ENCODE measurements at regions not wholly inside any gene's neighbourhood (a gene's known extent, or its start where the extent isn't known, plus 50 kb on each side); places are given as distances from the start of the nearest gene placed in this dataset.

GRCh38 chr10:36129051-36129450, 487.0 kb upstream of the FZD8 start:
- H3K4me1 ChIP-seq (ENCODE audit: low read depth, poor library complexity, severe bottlenecking) = no peaks in the 10 kb centered on the region
- no peaks in the 10 kb centered on the region for H4K20me1 ChIP-seq (ENCODE audit: insufficient read depth)
- no peaks in the 10 kb centered on the region for H3K27me3 ChIP-seq (ENCODE audit: insufficient read depth, low read depth)
- H3K4me3 ChIP-seq (IDR thresholded peaks at IDR 0.05; ENCODE audit: insufficient read depth, low read depth, low read length) = no peak overlapping the region
- H3K79me2 ChIP-seq (ENCODE audit: insufficient read depth, low read depth) = no peaks in the 10 kb centered on the region
- no peak for TF ChIP-seq CTCF (conservative IDR thresholded peaks at IDR 0.05; ENCODE audit: low read depth, low read length)
- no peak overlapping the region for H3K9ac ChIP-seq
- no peak overlapping the region for H3K27ac ChIP-seq
- no peak overlapping the region for H2AFZ ChIP-seq (ENCODE audit: low read depth)
- no peaks in the 10 kb centered on the region for H3K36me3 ChIP-seq (ENCODE audit: insufficient read depth)
- H3K4me2 ChIP-seq = no peak overlapping the region

- H3K4me3 ChIP-seq (IDR thresholded peaks at IDR 0.05; ENCODE audit: insufficient read depth, low read depth, low read length) = no peak overlapping the region
Observed at GRCh38 chr10:36126076-36126475, 484.0 kb upstream of the FZD8 start.

GRCh38 chr10:36119455-36119854, 477.4 kb upstream of the FZD8 start:
- Histone ChIP-seq H3K27ac (no peak overlapping the region), H3K79me2 (ENCODE audit: insufficient read depth, low read depth) (no peaks in the 10 kb centered on the region), H3K4me1 (ENCODE audit: low read depth, poor library complexity, severe bottlenecking) (no peaks in the 10 kb centered on the region), H4K20me1 (ENCODE audit: insufficient read depth) (no peaks in the 10 kb centered on the region), H3K27me3 (ENCODE audit: insufficient read depth, low read depth) (no peaks in the 10 kb centered on the region), H3K4me3 (IDR thresholded peaks at IDR 0.05; ENCODE audit: insufficient read depth, low read depth, low read length) (no peak overlapping the region), H3K36me3 (ENCODE audit: insufficient read depth) (no peaks in the 10 kb centered on the region), H3K9ac (no peak overlapping the region), H3K4me2 (no peak overlapping the region), H2AFZ (ENCODE audit: low read depth) (no peak overlapping the region)
- no peak for TF ChIP-seq CTCF (conservative IDR thresholded peaks at IDR 0.05; ENCODE audit: low read depth, low read length)

More at GRCh38 chr10:36126076-36126475, 484.0 kb upstream of the FZD8 start:
- Histone ChIP-seq H3K4me1 (ENCODE audit: low read depth, poor library complexity, severe bottlenecking) (no peaks in the 10 kb centered on the region), H4K20me1 (ENCODE audit: insufficient read depth) (no peaks in the 10 kb centered on the region), H3K36me3 (ENCODE audit: insufficient read depth) (no peaks in the 10 kb centered on the region), H3K9ac (no peak overlapping the region), H3K79me2 (ENCODE audit: insufficient read depth, low read depth) (no peaks in the 10 kb centered on the region), H3K4me2 (no peak overlapping the region), H3K27me3 (ENCODE audit: insufficient read depth, low read depth) (no peaks in the 10 kb centered on the region), H2AFZ (ENCODE audit: low read depth) (no peak overlapping the region), H3K27ac (no peak overlapping the region)
- no peak for TF ChIP-seq CTCF (conservative IDR thresholded peaks at IDR 0.05; ENCODE audit: low read depth, low read length)

GRCh38 chr10:36118314-36118713, 476.2 kb upstream of the FZD8 start:
- no peak overlapping the region for H3K9ac ChIP-seq
- no peaks in the 10 kb centered on the region for H3K4me1 ChIP-seq (ENCODE audit: low read depth, poor library complexity, severe bottlenecking)
- no peaks in the 10 kb centered on the region for H4K20me1 ChIP-seq (ENCODE audit: insufficient read depth)
- TF ChIP-seq CTCF (conservative IDR thresholded peaks at IDR 0.05; ENCODE audit: low read depth, low read length) = no peak
- no peak overlapping the region for H2AFZ ChIP-seq (ENCODE audit: low read depth)
- H3K27me3 ChIP-seq (ENCODE audit: insufficient read depth, low read depth) = no peaks in the 10 kb centered on the region
- H3K4me2 ChIP-seq = no peak overlapping the region
- H3K79me2 ChIP-seq (ENCODE audit: insufficient read depth, low read depth) = no peaks in the 10 kb centered on the region
- no peak overlapping the region for H3K4me3 ChIP-seq (IDR thresholded peaks at IDR 0.05; ENCODE audit: insufficient read depth, low read depth, low read length)
- no peaks in the 10 kb centered on the region for H3K36me3 ChIP-seq (ENCODE audit: insufficient read depth)
- H3K27ac ChIP-seq = no peak overlapping the region

Data from KMS-11 (cell line).